ENCODE measurements at regions not wholly inside any gene's neighbourhood (a gene's known extent, or its start where the extent isn't known, plus 50 kb on each side); places are given as distances from the start of the nearest gene placed in this dataset.

DNA sequence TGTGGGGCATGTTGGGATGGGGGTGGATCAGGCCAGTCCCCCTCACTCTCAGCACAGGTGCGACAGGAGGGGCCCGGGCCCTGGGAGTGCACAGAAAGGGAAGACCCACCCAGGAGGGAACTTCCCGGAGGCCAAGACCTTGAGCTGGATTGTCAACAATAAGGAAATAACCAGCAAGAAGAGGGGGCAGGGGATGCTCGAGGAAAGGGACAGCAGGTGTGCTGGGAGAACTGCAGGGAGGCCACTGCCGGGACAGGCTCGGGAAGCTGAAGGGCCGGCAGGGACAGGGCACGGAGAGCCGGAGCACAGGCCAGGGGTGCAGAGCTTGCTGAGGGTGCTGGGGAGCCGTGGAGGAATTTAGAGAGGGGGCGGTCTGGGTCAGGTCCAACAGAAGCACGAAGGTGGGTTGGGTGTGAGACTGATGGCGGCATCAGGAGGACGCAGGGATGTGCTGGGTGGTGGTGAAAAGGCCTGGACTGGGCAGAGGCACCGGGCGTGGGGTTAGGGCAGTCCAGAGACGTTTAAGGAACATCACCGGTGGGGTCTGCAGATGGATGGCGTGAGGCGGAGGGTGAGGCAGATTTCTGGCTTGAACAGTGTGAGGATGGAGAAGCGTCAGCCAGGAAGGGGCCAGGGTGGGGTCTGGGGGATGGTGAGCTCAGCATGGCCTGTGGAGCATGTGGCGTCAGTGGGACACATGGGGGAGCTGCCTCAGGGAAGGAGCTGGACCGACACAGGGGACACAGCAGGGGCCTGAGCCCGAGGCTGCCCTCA lies 54.8 kb downstream of the ADRA2C start:
- TF ChIP-seq, protein P1, sequence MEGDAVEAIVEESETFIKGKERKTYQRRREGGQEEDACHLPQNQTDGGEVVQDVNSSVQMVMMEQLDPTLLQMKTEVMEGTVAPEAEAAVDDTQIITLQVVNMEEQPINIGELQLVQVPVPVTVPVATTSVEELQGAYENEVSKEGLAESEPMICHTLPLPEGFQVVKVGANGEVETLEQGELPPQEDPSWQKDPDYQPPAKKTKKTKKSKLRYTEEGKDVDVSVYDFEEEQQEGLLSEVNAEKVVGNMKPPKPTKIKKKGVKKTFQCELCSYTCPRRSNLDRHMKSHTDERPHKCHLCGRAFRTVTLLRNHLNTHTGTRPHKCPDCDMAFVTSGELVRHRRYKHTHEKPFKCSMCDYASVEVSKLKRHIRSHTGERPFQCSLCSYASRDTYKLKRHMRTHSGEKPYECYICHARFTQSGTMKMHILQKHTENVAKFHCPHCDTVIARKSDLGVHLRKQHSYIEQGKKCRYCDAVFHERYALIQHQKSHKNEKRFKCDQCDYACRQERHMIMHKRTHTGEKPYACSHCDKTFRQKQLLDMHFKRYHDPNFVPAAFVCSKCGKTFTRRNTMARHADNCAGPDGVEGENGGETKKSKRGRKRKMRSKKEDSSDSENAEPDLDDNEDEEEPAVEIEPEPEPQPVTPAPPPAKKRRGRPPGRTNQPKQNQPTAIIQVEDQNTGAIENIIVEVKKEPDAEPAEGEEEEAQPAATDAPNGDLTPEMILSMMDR (IDR thresholded peaks at IDR 0.05), result no peak
- TF ChIP-seq POLR2A (IDR thresholded peaks at IDR 0.05), result no peak
